Gastroesophageal sphincter (tissue), 4 donors: ENCODE measurements at regions not wholly inside any gene's neighbourhood (a gene's known extent, or its start where the extent isn't known, plus 50 kb on each side); places are given as distances from the start of the nearest gene placed in this dataset.

Experiments
- ATAC-seq: fragments of 150-250 bp; one replicate; pipeline ENCODE4 v1.9.1; 2016; ENCODE audit warnings: mild to moderate bottlenecking, moderate library complexity
- H3K27ac ChIP-seq, 4 donors: fragments of 200-600 bp; sonication (generic) in 3 of 4; 1 replicate in 3 of 4; 2 replicates in 1 of 4; pipeline ENCODE4 v1.5.1; 2016 to 2019
- H3K27me3 ChIP-seq: fragments of 200-600 bp; sonication (generic); one replicate; pipeline ENCODE4 v1.5.1; 2019
- H3K36me3 ChIP-seq, 2 donors: fragments of 200-600 bp; sonication (generic); one replicate each; pipeline ENCODE4 v1.5.1; 2019; ENCODE audit warnings: control low read depth in 1 of 2
- H3K4me1 ChIP-seq, 3 donors: fragments of 200-600 bp; sonication (generic); 1 replicate in 2 of 3; 2 replicates in 1 of 3; pipeline ENCODE4 v1.5.1; 2016 to 2019; ENCODE audit warnings: control low read depth in 2 of 3
- H3K4me3 ChIP-seq, 2 donors: fragments of 200-600 bp; sonication (generic); one replicate each; pipeline ENCODE4 v1.5.1; 2019; ENCODE audit warnings: mild to moderate bottlenecking in 1 of 2, moderate library complexity in 1 of 2
- H3K9me3 ChIP-seq, 3 donors: fragments of 200-600 bp; sonication (generic); one replicate each; pipeline ENCODE4 v1.5.1; 2017 to 2019; ENCODE audit warnings: control low read depth in 2 of 3
- EP300 ChIP-seq: sonication (generic); formaldehyde crosslinking; IDR thresholded peaks from one replicate; pipeline ENCODE4 v1.6.1; 2017; ENCODE audit warnings: antibody characterized with exemption, mild to moderate bottlenecking
- POLR2A ChIP-seq, 2 donors: fragments of 450-650 bp; IDR thresholded peaks; one replicate each; pipeline ENCODE4 v1.6.1; 2017; ENCODE audit warnings: antibody characterized with exemption in 2 of 2, mild to moderate bottlenecking in 2 of 2, moderate library complexity in 1 of 2
- POLR2AphosphoS5 ChIP-seq: sonication (generic); formaldehyde crosslinking; IDR thresholded peaks from one replicate; pipeline ENCODE4 v1.6.1; 2017; ENCODE audit warnings: antibody characterized with exemption
- WGBS, 2 donors: methylation state at CpG; one replicate each; pipeline ENCODE4 v1.1.5; 2018; ENCODE audit warnings: low coverage in 1 of 2; 5-methylcytosine and 5-hydroxymethylcytosine counted together
- TF ChIP-seq, protein P1 (sequence below), 4 experiments: fragments of 200-600 bp in 2 of 4; fragments of 450-650 bp in 2 of 4; sonication (generic) in 1 of 4; IDR thresholded peaks; one replicate each; pipeline ENCODE4 v1.5.1; 2017 to 2019; ENCODE audit warnings: antibody characterized with exemption in 4 of 4, mild to moderate bottlenecking in 2 of 4, moderate library complexity in 2 of 4

GRCh38 chr2:200039724-200040650 is 84.6 kb downstream of the MAIP1 start:
- 35 to 44% methylated on average over 3 to 4 of the region's 7 CpGs for WGBS, 2 donors
- H3K27me3 ChIP-seq, result no peaks in the 10 kb centered on the region
- H3K4me3 ChIP-seq, result no peak overlapping the region
- no peaks in the 10 kb centered on the region for H3K4me1 ChIP-seq
- no peaks in the 10 kb centered on the region for H3K36me3 ChIP-seq
- no peak for ATAC-seq
- H3K9me3 ChIP-seq, result no peaks in the 10 kb centered on the region
- no peak for TF ChIP-seq POLR2A (IDR thresholded peaks at IDR 0.05)
- TF ChIP-seq, protein P1, sequence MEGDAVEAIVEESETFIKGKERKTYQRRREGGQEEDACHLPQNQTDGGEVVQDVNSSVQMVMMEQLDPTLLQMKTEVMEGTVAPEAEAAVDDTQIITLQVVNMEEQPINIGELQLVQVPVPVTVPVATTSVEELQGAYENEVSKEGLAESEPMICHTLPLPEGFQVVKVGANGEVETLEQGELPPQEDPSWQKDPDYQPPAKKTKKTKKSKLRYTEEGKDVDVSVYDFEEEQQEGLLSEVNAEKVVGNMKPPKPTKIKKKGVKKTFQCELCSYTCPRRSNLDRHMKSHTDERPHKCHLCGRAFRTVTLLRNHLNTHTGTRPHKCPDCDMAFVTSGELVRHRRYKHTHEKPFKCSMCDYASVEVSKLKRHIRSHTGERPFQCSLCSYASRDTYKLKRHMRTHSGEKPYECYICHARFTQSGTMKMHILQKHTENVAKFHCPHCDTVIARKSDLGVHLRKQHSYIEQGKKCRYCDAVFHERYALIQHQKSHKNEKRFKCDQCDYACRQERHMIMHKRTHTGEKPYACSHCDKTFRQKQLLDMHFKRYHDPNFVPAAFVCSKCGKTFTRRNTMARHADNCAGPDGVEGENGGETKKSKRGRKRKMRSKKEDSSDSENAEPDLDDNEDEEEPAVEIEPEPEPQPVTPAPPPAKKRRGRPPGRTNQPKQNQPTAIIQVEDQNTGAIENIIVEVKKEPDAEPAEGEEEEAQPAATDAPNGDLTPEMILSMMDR (IDR thresholded peaks at IDR 0.05), result no peak
- TF ChIP-seq EP300, result no peak
- TF ChIP-seq POLR2AphosphoS5, result no peak
- H3K27ac ChIP-seq, result no peak overlapping the region

GRCh38 chr2:200040831-200041230 is 85.4 kb downstream of the MAIP1 start:
- TF ChIP-seq POLR2A (IDR thresholded peaks at IDR 0.05) (no peak), EP300 (no peak)
- ATAC-seq, result no peak
- Histone ChIP-seq H3K4me3 (no peak overlapping the region), H3K9me3 (peaks cover 0 to 6% (median 0%) of the 10 kb centered on the region in 3 donors), H3K27ac (no peak overlapping the region), H3K4me1 (no peaks in the 10 kb centered on the region), H3K27me3 (no peaks in the 10 kb centered on the region), H3K36me3 (no peaks in the 10 kb centered on the region)
- WGBS, 2 donors, result 92 to 94% methylated on average over 2 of the region's 2 CpGs

- Histone ChIP-seq H3K4me3 (no peak overlapping the region), H3K9me3 (peaks cover 0 to 8% (median 0%) of the 10 kb centered on the region in 3 donors), H3K36me3 (no peaks in the 10 kb centered on the region), H3K27ac (no peak overlapping the region), H3K4me1 (no peaks in the 10 kb centered on the region), H3K27me3 (no peaks in the 10 kb centered on the region)
- ATAC-seq, result no peak
- TF ChIP-seq POLR2A (IDR thresholded peaks at IDR 0.05) (no peak), POLR2AphosphoS5 (no peak), EP300 (no peak)
- TF ChIP-seq, protein P1 (IDR thresholded peaks at IDR 0.05), result no peak
- 81 to 95% methylated on average over 2 of the region's 2 CpGs for WGBS, 2 donors
These were observed 86.3 kb downstream of the MAIP1 start for GRCh38 chr2:200041639-200042038.

DNA sequence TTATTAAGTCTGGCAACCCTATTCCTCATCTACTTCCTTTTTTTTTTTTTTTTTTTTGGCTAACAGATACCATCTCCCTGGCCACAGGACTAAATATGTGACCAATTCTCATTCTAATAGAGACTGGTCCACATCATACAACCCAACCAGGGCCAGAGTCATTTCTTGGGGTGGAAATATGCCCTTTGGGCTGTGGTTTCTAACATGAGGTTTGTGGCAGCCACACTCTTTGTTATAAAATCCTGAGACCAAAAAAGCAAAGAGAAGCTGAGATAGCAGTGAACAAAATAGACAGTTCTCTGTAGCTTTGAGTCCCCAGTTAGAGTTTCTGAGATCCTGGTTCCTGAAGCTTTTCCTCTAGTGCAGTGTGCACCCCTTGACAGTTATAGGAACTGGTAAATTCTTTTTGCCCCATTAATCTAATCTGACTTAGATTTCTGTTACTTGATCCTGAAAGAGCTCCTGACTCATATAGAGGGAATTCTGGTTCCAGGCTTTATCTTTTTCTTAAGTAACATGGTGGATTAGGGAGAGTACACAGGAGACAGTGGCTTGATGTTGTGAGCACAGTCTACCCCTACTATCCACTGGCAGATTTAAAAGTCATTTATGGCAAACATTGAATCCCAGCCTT is 86.8 kb downstream of the MAIP1 start:
- H3K27ac ChIP-seq, result no peak overlapping the region
- H3K4me1 ChIP-seq, result no peaks in the 10 kb centered on the region
- TF ChIP-seq, protein P1 (IDR thresholded peaks at IDR 0.05), result no peak
- TF ChIP-seq POLR2AphosphoS5, result no peak
- TF ChIP-seq POLR2A (IDR thresholded peaks at IDR 0.05), result no peak
- no peak for TF ChIP-seq EP300

DNA sequence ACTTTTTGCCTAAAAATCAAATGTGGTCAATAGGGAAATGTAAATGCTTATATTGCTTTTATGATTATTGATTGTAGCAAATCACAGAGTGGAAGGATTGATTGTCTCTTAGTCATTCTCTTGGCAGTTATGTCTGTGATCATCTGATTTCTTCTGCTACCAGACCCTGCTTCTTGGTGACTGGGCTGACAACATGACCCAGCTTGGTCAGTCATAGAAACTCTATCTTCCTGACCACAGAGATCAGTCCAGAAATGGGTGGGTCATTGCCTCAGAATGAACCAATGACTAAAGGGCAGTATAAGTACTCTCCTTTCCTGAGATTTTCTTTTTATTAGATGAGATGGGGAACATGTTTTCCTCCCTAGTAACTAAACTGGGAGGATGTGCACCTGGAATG is 87.6 kb downstream of the MAIP1 start:
- TF ChIP-seq POLR2A (IDR thresholded peaks at IDR 0.05), result no peak
- TF ChIP-seq, protein P1 (IDR thresholded peaks at IDR 0.05), result no peak
- no peak for TF ChIP-seq EP300
- TF ChIP-seq POLR2AphosphoS5, result no peak
- Histone ChIP-seq H3K4me1 (no peaks in the 10 kb centered on the region), H3K9me3 (peaks cover 0 to 8% (median 0%) of the 10 kb centered on the region in 3 donors), H3K27me3 (no peaks in the 10 kb centered on the region), H3K36me3 (no peaks in the 10 kb centered on the region), H3K4me3 (no peak overlapping the region), H3K27ac (no peak overlapping the region)
- ATAC-seq, result no peak

More for the DNA sequence above, 86.8 kb downstream of the MAIP1 start:
- no peak for ATAC-seq
- Histone ChIP-seq H3K36me3 (no peaks in the 10 kb centered on the region), H3K4me3 (no peak overlapping the region), H3K9me3 (peaks cover 0 to 8% (median 0%) of the 10 kb centered on the region in 3 donors), H3K27me3 (no peaks in the 10 kb centered on the region)
